IMR-90 (cell line): ENCODE measurements at regions not wholly inside any gene's neighbourhood (a gene's known extent, or its start where the extent isn't known, plus 50 kb on each side); places are given as distances from the start of the nearest gene placed in this dataset.

Experiments
- ATAC-seq: fragments of 200-7000 bp; cut with Tn5 transposase; 2 replicates; pipeline ENCODE4 v1.9.1; 2020; ENCODE audit warnings: low read depth, mild to moderate bottlenecking, moderate library complexity
- BruUV-seq: library from RNA; stranded (reverse); fragments of 400-500 nt; replicated peaks from 2 replicates; lab custom pipeline; 2021; lab: Mats Ljungman, UMichigan
- CTCF ChIA-PET: fragments of 300-600 bp; formaldehyde crosslinking; extraction: SDS; loops from one replicate; lab custom pipeline; 2021; ENCODE audit warnings: antibody characterized with exemption; lab: Yijun Ruan, JAX
- POLR2A ChIA-PET: fragments of 300-600 bp; sonication (Branson Sonifier 250); formaldehyde crosslinking; loops from one replicate; lab custom pipeline; 2022; ENCODE audit warnings: antibody characterized with exemption; ENCODE audit not compliant: unreplicated experiment; lab: Charles Lee
- DNase-seq: peaks from one replicate; pipeline ENCODE4 v3.0.0; 2013
- H2AFZ ChIP-seq: replicated peaks from 2 replicates; pipeline ENCODE3; 2013; ENCODE audit warnings: low read length, mild to moderate bottlenecking; ENCODE audit not compliant: poor library complexity
- H2AK5ac ChIP-seq: 2 replicates; pipeline ENCODE4 v1.6.1; 2013; ENCODE audit warnings: low read depth, low read length, inconsistent platforms
- H2AK9ac ChIP-seq: replicated peaks from 2 replicates; pipeline ENCODE3; 2013; ENCODE audit warnings: mild to moderate bottlenecking, low read depth, low read length, moderate library complexity; ENCODE audit not compliant: poor library complexity
- H2BK120ac ChIP-seq: 2 replicates; pipeline ENCODE4 v1.6.1; 2013; ENCODE audit warnings: low read depth, low read length, inconsistent platforms
- H2BK15ac ChIP-seq: 3 replicates; pipeline ENCODE4 v1.6.1; 2013; ENCODE audit warnings: low read depth, low read length, inconsistent platforms
- H2BK20ac ChIP-seq: 2 replicates; pipeline ENCODE4 v1.6.1; 2013; ENCODE audit warnings: low read depth, mild to moderate bottlenecking, inconsistent platforms, low read length, moderate library complexity
- H2BK5ac ChIP-seq: 2 replicates; pipeline ENCODE4 v1.6.1; 2013; ENCODE audit warnings: mild to moderate bottlenecking, low read depth, low read length, inconsistent platforms; ENCODE audit not compliant: poor library complexity, severe bottlenecking
- H3K14ac ChIP-seq: replicated peaks from 2 replicates; pipeline ENCODE4 v1.6.1; 2013; ENCODE audit warnings: low read depth, low read length, inconsistent platforms
- H3K18ac ChIP-seq: 2 replicates; pipeline ENCODE4 v1.6.1; 2013; ENCODE audit warnings: low read depth, low read length, control low read depth
- H3K23ac ChIP-seq: 2 replicates; pipeline ENCODE4 v1.6.1; 2013; ENCODE audit warnings: low read depth, low read length, inconsistent platforms
- H3K27ac ChIP-seq: 2 replicates; pipeline ENCODE4 v1.5.1; 2013; ENCODE audit warnings: mild to moderate bottlenecking, control low read depth, low read length; ENCODE audit not compliant: insufficient read depth
- H3K27me3 ChIP-seq: 2 replicates; pipeline ENCODE4 v1.6.1; 2013; ENCODE audit warnings: low read length; ENCODE audit not compliant: control insufficient read depth, insufficient read depth
- H3K36me3 ChIP-seq: 2 replicates; pipeline ENCODE4 v1.6.1; 2013; ENCODE audit warnings: low read length, mixed read lengths; ENCODE audit not compliant: control insufficient read depth, insufficient read depth
- H3K4ac ChIP-seq: 2 replicates; pipeline ENCODE4 v1.6.1; 2013; ENCODE audit warnings: low read depth, low read length, inconsistent platforms
- H3K4me1 ChIP-seq: 2 replicates; pipeline ENCODE4 v1.6.1; 2013; ENCODE audit warnings: low read length, mixed read lengths; ENCODE audit not compliant: control insufficient read depth, insufficient read depth
- H3K4me2 ChIP-seq: 2 replicates; pipeline ENCODE4 v1.6.1; 2013; ENCODE audit warnings: low read depth, mild to moderate bottlenecking, control low read depth, low read length, moderate library complexity
- H3K4me3 ChIP-seq: 2 replicates; pipeline ENCODE4 v1.5.1; 2013; ENCODE audit warnings: low read depth, mild to moderate bottlenecking, control low read depth, low read length, moderate library complexity; ENCODE audit not compliant: insufficient read depth
- H3K56ac ChIP-seq: 2 replicates; pipeline ENCODE4 v1.6.1; 2013; ENCODE audit warnings: low read length, inconsistent platforms; ENCODE audit not compliant: insufficient read depth; ENCODE audit errors: extremely low read depth
- H3K79me1 ChIP-seq, 2 experiments: 2 replicates each; pipeline ENCODE4 v1.6.1; 2013; ENCODE audit warnings: low read length in 2 of 2, inconsistent platforms in 1 of 2, low read depth in 1 of 2
- H3K9ac ChIP-seq: 2 replicates; pipeline ENCODE4 v1.6.1; 2013; ENCODE audit warnings: low read depth, low read length, control low read depth
- H3K9me1 ChIP-seq: 2 replicates; pipeline ENCODE4 v1.6.1; 2013; ENCODE audit warnings: low read length, inconsistent platforms; ENCODE audit not compliant: insufficient read depth
- H3K9me3 ChIP-seq: 2 replicates; pipeline ENCODE4 v1.6.1; 2013; ENCODE audit warnings: low read length; ENCODE audit not compliant: control insufficient read depth, insufficient read depth
- H4K20me1 ChIP-seq: 2 replicates; pipeline ENCODE4 v1.6.1; 2013; ENCODE audit warnings: low read length, inconsistent platforms; ENCODE audit not compliant: insufficient read depth
- H4K5ac ChIP-seq: 2 replicates; pipeline ENCODE4 v1.6.1; 2013; ENCODE audit warnings: mild to moderate bottlenecking, low read depth, low read length, control low read depth
- H4K8ac ChIP-seq, 2 experiments: 2 replicates each; pipeline ENCODE4 v1.6.1; 2013; ENCODE audit warnings: low read depth in 2 of 2, low read length in 2 of 2, control low read depth in 1 of 2, inconsistent platforms in 1 of 2
- H4K91ac ChIP-seq: 2 replicates; pipeline ENCODE4 v1.6.1; 2013; ENCODE audit warnings: low read depth, low read length, inconsistent platforms; ENCODE audit not compliant: insufficient read depth
- CEBPB ChIP-seq: IDR thresholded peaks from 2 replicates; pipeline ENCODE4 v1.6.1; 2012; ENCODE audit warnings: low read depth, low read length, improper control_type of control experiment
- CHD1 ChIP-seq: IDR thresholded peaks from 2 replicates; pipeline ENCODE4 v1.6.1; 2012; ENCODE audit warnings: low read depth, low read length, improper control_type of control experiment
- CTCF ChIP-seq: conservative IDR thresholded peaks from 2 replicates; pipeline ENCODE4 v1.5.1; 2012; ENCODE audit warnings: mild to moderate bottlenecking, low read depth, low read length, improper control_type of control experiment
- ELK1 ChIP-seq: fragments of 150-350 bp; IDR thresholded peaks from 2 replicates; pipeline ENCODE4 v1.6.1; 2016; ENCODE audit warnings: low read depth, mild to moderate bottlenecking, low read length, moderate library complexity, borderline replicate concordance
- FOS ChIP-seq: fragments of 150-350 bp; IDR thresholded peaks from 2 replicates; pipeline ENCODE4 v1.6.1; 2016; ENCODE audit warnings: low read depth, low read length
- RCOR1 ChIP-seq: IDR thresholded peaks from 2 replicates; pipeline ENCODE4 v1.6.1; 2012; ENCODE audit warnings: mild to moderate bottlenecking, low read length, improper control_type of control experiment; ENCODE audit not compliant: insufficient replicate concordance
- RFX5 ChIP-seq: IDR thresholded peaks from 2 replicates; pipeline ENCODE4 v1.8.0; 2012; ENCODE audit warnings: low read depth, mild to moderate bottlenecking, low read length, moderate library complexity
- SMC3 ChIP-seq: fragments of 150-350 bp; IDR thresholded peaks from 2 replicates; pipeline ENCODE4 v1.6.1; 2016; ENCODE audit warnings: low read depth, mild to moderate bottlenecking, antibody characterized with exemption, low read length, moderate library complexity
- WGBS, 2 experiments: methylation state at CpG; one replicate each; pipeline versions ENCODE4 v1.1.5 to v1.1.7; 2013; ENCODE audit warnings: missing lambda C conversion rate in 2 of 2; ENCODE audit not compliant: insufficient read length in 1 of 2; ENCODE audit errors: extremely low coverage in 2 of 2; 5-methylcytosine and 5-hydroxymethylcytosine counted together
- dilution Hi-C: fragments of 300-500 bp; cut with HindIII; formaldehyde crosslinking; loops from one replicate; pipeline ENCODE4 v1.14.3; 2018; ENCODE audit warnings: low sequenced_read_pairs; ENCODE audit not compliant: unreplicated experiment
- in situ Hi-C: fragments of 300-500 bp; cut with MboI; formaldehyde crosslinking; loops from 3 replicates; pipeline ENCODE4 v1.14.3; 2019; ENCODE audit warnings: low sequenced_read_pairs, inconsistent platforms, mixed read lengths
- intact Hi-C: fragments of 100-400 bp; cut with micrococcal nuclease; formaldehyde crosslinking; loops from 2 replicates; pipeline ENCODE4 v1.10.0; 2022

GRCh38 chr14:35218963-35219362 lies 73.2 kb upstream of the PSMA6 start:
- Histone ChIP-seq H3K27ac (no peak overlapping the region), H2BK120ac (no peak overlapping the region), H3K9me3 (no peaks in the 10 kb centered on the region), H3K14ac (no peak overlapping the region), H3K56ac (no peak overlapping the region), H4K8ac (no peak overlapping the region), H3K79me1 (peaks cover 0 to 11% of the 10 kb centered on the region in 2 experiments; a peak in 1 of 4 replicates), H2BK15ac (no peak overlapping the region), H2AK5ac (no peak overlapping the region), H3K9ac (no peak overlapping the region), H3K23ac (no peak overlapping the region), H3K4me1 (peaks cover 3% of the 10 kb centered on the region; the same call in 1 of the 2 replicates), H2BK20ac (no peak overlapping the region), H3K27me3 (no peaks in the 10 kb centered on the region), H3K4me2 (no peak overlapping the region), H4K20me1 (no peaks in the 10 kb centered on the region), H4K5ac (no peak overlapping the region), H2BK5ac (no peak overlapping the region), H3K4ac (no peak overlapping the region), H4K91ac (no peak overlapping the region), H3K4me3 (no peak overlapping the region), H2AFZ (no peak overlapping the region), H3K36me3 (no peaks in the 10 kb centered on the region), H2AK9ac (no peak overlapping the region), H3K18ac (no peak overlapping the region), H3K9me1 (peaks cover 5% of the 10 kb centered on the region; the same call in 1 of the 2 replicates)
- intact Hi-C loops (no loop called here), dilution Hi-C loops (no loop called here), in situ Hi-C loops (loop anchor here (5.0 kb wide), 1 partner anchor 188 kb away; no protein-coding TSS in a partner anchor)
- POLR2A ChIA-PET = no interaction called here
- BruUV-seq = no TSS peak
- CTCF ChIA-PET = no interaction called here
- ATAC-seq (no peak), DNase-seq (no peak)
- WGBS, 2 experiments = 93% methylated on average over 4 of the region's 6 CpGs; no CpG with 5 or more reads in 1 of the 2 experiments
- TF ChIP-seq ELK1 (no peak), CTCF (no peak), CEBPB (no peak), RCOR1 (no peak), FOS (no peak), RFX5 (no peak), SMC3 (no peak), CHD1 (no peak)
